ENCODE measurements at regions not wholly inside any gene's neighbourhood (a gene's known extent, or its start where the extent isn't known, plus 50 kb on each side); places are given as distances from the start of the nearest gene placed in this dataset.

- WGBS (ENCODE audit: low lambda C conversion rate), result 13% methylated on average over 7 of the region's 8 CpGs
- H3K27ac ChIP-seq (ENCODE audit: low read depth in 2 of 2, low read length in 1 of 2), result no peak overlapping the region
- DNase-seq, result no peak
- H3K79me2 ChIP-seq (ENCODE audit: insufficient read depth), result no peaks in the 10 kb centered on the region
- ChIA-PET CTCF (no interaction called here), POLR2A (no interaction called here)
- no peak overlapping the region for H3K9ac ChIP-seq
- H3K4me1 ChIP-seq (ENCODE audit: control insufficient read depth in 1 of 2, insufficient read depth in 2 of 2, low read depth in 1 of 2, low read length in 1 of 2), result no peaks in the 10 kb centered on the region
- TF ChIP-seq PBX3 (IDR thresholded peaks at IDR 0.05), result no peak
- no peak for TF ChIP-seq MXI1 (IDR thresholded peaks at IDR 0.05; ENCODE audit: low read depth, low read length)
- TF ChIP-seq FOSL2 (IDR thresholded peaks at IDR 0.05; ENCODE audit: borderline replicate concordance, low read depth), result no peak
- TF ChIP-seq USF2 (IDR thresholded peaks at IDR 0.05; ENCODE audit: borderline replicate concordance, low read depth, low read length), result no peak
- no peak for TF ChIP-seq SIN3A (IDR thresholded peaks at IDR 0.05; ENCODE audit: borderline replicate concordance, low read depth, low read length)
- TF ChIP-seq TEAD4 (IDR thresholded peaks at IDR 0.05; ENCODE audit: borderline replicate concordance, insufficient read depth), result no peak
- no peak for TF ChIP-seq NRF1 (IDR thresholded peaks at IDR 0.05; ENCODE audit: low read depth, low read length)
- TF ChIP-seq NFIC (IDR thresholded peaks at IDR 0.05; ENCODE audit: borderline replicate concordance), result no peak
- TF ChIP-seq USF1 (IDR thresholded peaks at IDR 0.05; ENCODE audit: borderline replicate concordance, low read depth), result no peak
- TF ChIP-seq ZBTB33 (IDR thresholded peaks at IDR 0.05; ENCODE audit: borderline replicate concordance, low read depth), result no peak
- no peak for TF ChIP-seq MEF2A (IDR thresholded peaks at IDR 0.05; ENCODE audit: borderline replicate concordance, low read depth)
- TF ChIP-seq POLR2AphosphoS5 (IDR thresholded peaks at IDR 0.05; ENCODE audit: low read depth, low read length), result no peak
- no peak for TF ChIP-seq EZH2phosphoT487 (IDR thresholded peaks at IDR 0.05; ENCODE audit: borderline replicate concordance, low read depth)
- TF ChIP-seq YY1 (IDR thresholded peaks at IDR 0.05; ENCODE audit: low read depth), result no peak
- TF ChIP-seq CHD2 (IDR thresholded peaks at IDR 0.05; ENCODE audit: low read length, partially characterized antibody), result no peak
- no peak for TF ChIP-seq RXRA (IDR thresholded peaks at IDR 0.05; ENCODE audit: borderline replicate concordance, low read depth)
- no peak for TF ChIP-seq FOXJ3 (CRISPR knock-in tag; IDR thresholded peaks at IDR 0.05)
- no peaks in the 10 kb centered on the region for H3K9me2 ChIP-seq
- H3K36me3 ChIP-seq (replicated peaks in 1 of 2; ENCODE audit: control insufficient read depth in 1 of 2, insufficient read depth in 2 of 2, low read length in 1 of 2), result no peaks in the 10 kb centered on the region
- H3K4me2 ChIP-seq, result no peak overlapping the region
- no peak overlapping the region for H3K4me3 ChIP-seq (ENCODE audit: low read depth in 2 of 2, low read length in 1 of 2)
- H2AFZ ChIP-seq (ENCODE audit: low read depth), result no peak overlapping the region
- peaks cover 62% of the 10 kb centered on the region; the same call in 1 of the 2 replicates for H3K27me3 ChIP-seq (ENCODE audit: insufficient read depth)
- no peaks in the 10 kb centered on the region for H4K20me1 ChIP-seq (ENCODE audit: insufficient read depth)
- no peaks in the 10 kb centered on the region for H3K9me3 ChIP-seq
- no peaks in the 10 kb centered on the region for H3F3A ChIP-seq (replicated peaks; ENCODE audit: insufficient read depth)
Measured at GRCh38 chr13:20295956-20296355, 63.8 kb upstream of the GJB6 start.
